PC-9 (cell line): ENCODE measurements at regions not wholly inside any gene's neighbourhood (a gene's known extent, or its start where the extent isn't known, plus 50 kb on each side); places are given as distances from the start of the nearest gene placed in this dataset.

ENCODE experiments used
- BruUV-seq: library from RNA; stranded (reverse); fragments of 400-500 nt; replicated peaks from 2 replicates; lab custom pipeline; 2021; lab: Mats Ljungman, UMichigan
- CTCF ChIA-PET: fragments of 300-600 bp; sonication (Branson Sonifier 250); formaldehyde crosslinking; loops from one replicate; lab custom pipeline; 2022; ENCODE audit warnings: antibody characterized with exemption; lab: Charles Lee
- POLR2A ChIA-PET: fragments of 300-600 bp; sonication (Branson Sonifier 250); formaldehyde crosslinking; loops from one replicate; lab custom pipeline; 2022; ENCODE audit warnings: antibody characterized with exemption; ENCODE audit not compliant: unreplicated experiment; lab: Charles Lee
- DNase-seq, 2 experiments: peaks; one replicate each; pipeline versions ENCODE4 v3.0.0 to v3.0.0-alpha.2; 2015 to 2022; ENCODE audit warnings: mixed read lengths in 1 of 2
- H2AFZ ChIP-seq: fragments of 200-600 bp; sonication (generic); 2 replicates; pipeline ENCODE4 v1.8.1; 2017; ENCODE audit warnings: antibody characterized with exemption
- H3F3A ChIP-seq: fragments of 200-600 bp; sonication (generic); 2 replicates; pipeline ENCODE4 v1.8.1; 2017; ENCODE audit warnings: antibody characterized with exemption, mild to moderate bottlenecking, low read depth; ENCODE audit not compliant: insufficient read depth
- H3K27ac ChIP-seq: fragments of 200-600 bp; sonication (generic); 2 replicates; pipeline ENCODE4 v1.6.1; 2016; ENCODE audit warnings: mixed run types
- H3K27me3 ChIP-seq: fragments of 200-600 bp; sonication (generic); 2 replicates; pipeline ENCODE4 v1.6.1; 2016; ENCODE audit warnings: low read depth, mixed run types; ENCODE audit not compliant: insufficient read depth
- H3K36me3 ChIP-seq: fragments of 200-600 bp; sonication (generic); 2 replicates; pipeline ENCODE4 v1.6.1; 2016; ENCODE audit warnings: low read depth, mixed run types
- H3K4me1 ChIP-seq: fragments of 200-600 bp; sonication (generic); replicated peaks from 2 replicates; pipeline ENCODE4 v1.6.1; 2016; ENCODE audit warnings: mixed run types; ENCODE audit not compliant: insufficient read depth
- H3K4me2 ChIP-seq: fragments of 200-600 bp; sonication (generic); 2 replicates; pipeline ENCODE4 v1.6.1; 2017; ENCODE audit warnings: mixed run types
- H3K4me3 ChIP-seq: fragments of 200-600 bp; sonication (generic); 2 replicates; pipeline ENCODE4 v1.6.1; 2016; ENCODE audit warnings: mixed run types
- H3K79me2 ChIP-seq: fragments of 200-600 bp; sonication (generic); 2 replicates; pipeline ENCODE4 v1.6.1; 2017; ENCODE audit warnings: low read depth, mixed run types
- H3K9me2 ChIP-seq: fragments of 200-600 bp; sonication (generic); 2 replicates; pipeline ENCODE4 v1.8.1; 2017; ENCODE audit warnings: mild to moderate bottlenecking; ENCODE audit not compliant: insufficient read depth
- H3K9me3 ChIP-seq: fragments of 200-600 bp; sonication (generic); 2 replicates; pipeline ENCODE4 v1.8.1; 2016; ENCODE audit warnings: low read depth; ENCODE audit not compliant: insufficient read depth
- H4K20me1 ChIP-seq: fragments of 200-600 bp; sonication (generic); 2 replicates; pipeline ENCODE4 v1.8.1; 2017; ENCODE audit not compliant: insufficient read depth
- CTCF ChIP-seq: fragments of 200-600 bp; sonication (generic); conservative IDR thresholded peaks from 2 replicates; pipeline ENCODE4 v1.6.1; 2017; ENCODE audit warnings: mixed run types, antibody characterized with exemption, mild to moderate bottlenecking, moderate library complexity
- EZH2 ChIP-seq: fragments of 200-600 bp; sonication (generic); IDR thresholded peaks from 2 replicates; pipeline ENCODE4 v1.8.0; 2017; ENCODE audit warnings: antibody characterized with exemption, low read depth
- intact Hi-C: fragments of 100-400 bp; cut with micrococcal nuclease; formaldehyde crosslinking; loops from one replicate; pipeline ENCODE4 v1.10.0; 2022; ENCODE audit not compliant: unreplicated experiment

- Histone ChIP-seq H3K36me3 (no peaks in the 10 kb centered on the region), H2AFZ (peak overlapping the region; percentile 72; the same call in 1 of the 2 replicates), H3K27ac (peak overlapping the region; percentile 75), H4K20me1 (no peaks in the 10 kb centered on the region), H3F3A (peaks cover 16% of the 10 kb centered on the region; the same call in 1 of the 2 replicates), H3K4me3 (peak overlapping the region; percentile 29; the same call in 1 of the 2 replicates), H3K27me3 (no peaks in the 10 kb centered on the region), H3K9me2 (no peaks in the 10 kb centered on the region), H3K9me3 (no peaks in the 10 kb centered on the region), H3K79me2 (no peaks in the 10 kb centered on the region), H3K4me1 (peaks cover 30% of the 10 kb centered on the region), H3K4me2 (peak overlapping the region; percentile 66)
- CTCF ChIA-PET: no interaction called here
- POLR2A ChIA-PET: no interaction called here
- peak; percentile 70 to 82 for DNase-seq
- TF ChIP-seq CTCF: no peak
- no peak for TF ChIP-seq EZH2
- no TSS peak for BruUV-seq
- intact Hi-C loops: no loop called here
Observed at GRCh38 chr5:103444333-103445038, 118.1 kb downstream of the NUDT12 start.

- Histone ChIP-seq H4K20me1 (no peaks in the 10 kb centered on the region), H3K36me3 (no peaks in the 10 kb centered on the region), H3K4me1 (peaks cover 30% of the 10 kb centered on the region), H3K9me3 (no peaks in the 10 kb centered on the region), H3K79me2 (no peaks in the 10 kb centered on the region), H3K9me2 (no peaks in the 10 kb centered on the region), H3K27ac (no peak overlapping the region), H2AFZ (no peak overlapping the region), H3K27me3 (no peaks in the 10 kb centered on the region), H3F3A (peaks cover 16% of the 10 kb centered on the region; the same call in 1 of the 2 replicates), H3K4me3 (no peak overlapping the region), H3K4me2 (no peak overlapping the region)
- ChIA-PET CTCF (no interaction called here), POLR2A (interaction anchor here (0.6 kb wide), 1 partner anchor 53 kb away, joined by 5 read pairs; no protein-coding TSS in a partner anchor)
- no peak for DNase-seq
- no peak for TF ChIP-seq CTCF
- no peak for TF ChIP-seq EZH2
- intact Hi-C loops: no loop called here
- no TSS peak for BruUV-seq
Observed at GRCh38 chr5:103442750-103443149, 119.8 kb downstream of the NUDT12 start.

DNA sequence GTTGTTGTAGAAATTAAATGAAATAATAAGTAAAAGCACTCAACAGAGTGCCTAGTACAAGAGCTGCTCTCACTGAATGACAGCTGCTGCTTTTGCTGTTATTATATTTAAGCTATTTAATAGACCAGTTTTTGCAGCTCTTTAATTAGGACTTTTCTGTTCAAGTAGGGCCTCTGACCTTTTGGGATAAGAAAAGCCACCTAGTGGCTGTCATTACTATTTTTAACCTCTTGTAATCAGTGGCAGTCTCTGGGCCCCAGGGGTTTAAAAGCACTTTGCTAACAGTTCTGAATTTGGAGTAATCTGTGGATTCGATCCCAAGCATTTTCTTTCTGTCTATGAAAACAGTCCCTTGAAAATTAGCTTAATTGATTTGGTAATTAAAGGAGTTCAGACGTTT, 121.1 kb downstream of the NUDT12 start:
- DNase-seq: no peak
- H3K4me1 ChIP-seq: peaks cover 22% of the 10 kb centered on the region
- no peak overlapping the region for H3K27ac ChIP-seq
- peaks cover 16% of the 10 kb centered on the region; the same call in 1 of the 2 replicates for H3F3A ChIP-seq
- no peaks in the 10 kb centered on the region for H3K9me2 ChIP-seq
- ChIA-PET CTCF (no interaction called here), POLR2A (no interaction called here)
- intact Hi-C loops: no loop called here
- no peaks in the 10 kb centered on the region for H3K27me3 ChIP-seq
- TF ChIP-seq CTCF (peak; percentile 46; the same call in 1 of the 2 replicates), EZH2 (no peak)
- BruUV-seq: no TSS peak
- no peaks in the 10 kb centered on the region for H4K20me1 ChIP-seq
- H3K79me2 ChIP-seq: no peaks in the 10 kb centered on the region
- H2AFZ ChIP-seq: no peak overlapping the region
- no peak overlapping the region for H3K4me2 ChIP-seq
- H3K9me3 ChIP-seq: no peaks in the 10 kb centered on the region
- H3K4me3 ChIP-seq: no peak overlapping the region
- H3K36me3 ChIP-seq: no peaks in the 10 kb centered on the region
